IMR-90 (cell line): ENCODE measurements at regions not wholly inside any gene's neighbourhood (a gene's known extent, or its start where the extent isn't known, plus 50 kb on each side); places are given as distances from the start of the nearest gene placed in this dataset.

ENCODE experiments used
- ATAC-seq: fragments of 200-7000 bp; cut with Tn5 transposase; 2 replicates; pipeline ENCODE4 v1.9.1; 2020; ENCODE audit warnings: low read depth, mild to moderate bottlenecking, moderate library complexity
- BruUV-seq: library from RNA; stranded (reverse); fragments of 400-500 nt; replicated peaks from 2 replicates; lab custom pipeline; 2021; lab: Mats Ljungman, UMichigan
- CTCF ChIA-PET: fragments of 300-600 bp; formaldehyde crosslinking; extraction: SDS; loops from one replicate; lab custom pipeline; 2021; ENCODE audit warnings: antibody characterized with exemption; lab: Yijun Ruan, JAX
- POLR2A ChIA-PET: fragments of 300-600 bp; sonication (Branson Sonifier 250); formaldehyde crosslinking; loops from one replicate; lab custom pipeline; 2022; ENCODE audit warnings: antibody characterized with exemption; ENCODE audit not compliant: unreplicated experiment; lab: Charles Lee
- DNase-seq: peaks from one replicate; pipeline ENCODE4 v3.0.0; 2013
- H2AFZ ChIP-seq: replicated peaks from 2 replicates; pipeline ENCODE3; 2013; ENCODE audit warnings: low read length, mild to moderate bottlenecking; ENCODE audit not compliant: poor library complexity
- H2AK5ac ChIP-seq: 2 replicates; pipeline ENCODE4 v1.6.1; 2013; ENCODE audit warnings: low read depth, low read length, inconsistent platforms
- H2AK9ac ChIP-seq: replicated peaks from 2 replicates; pipeline ENCODE3; 2013; ENCODE audit warnings: mild to moderate bottlenecking, low read depth, low read length, moderate library complexity; ENCODE audit not compliant: poor library complexity
- H2BK120ac ChIP-seq: 2 replicates; pipeline ENCODE4 v1.6.1; 2013; ENCODE audit warnings: low read depth, low read length, inconsistent platforms
- H2BK15ac ChIP-seq: 3 replicates; pipeline ENCODE4 v1.6.1; 2013; ENCODE audit warnings: low read depth, low read length, inconsistent platforms
- H2BK20ac ChIP-seq: 2 replicates; pipeline ENCODE4 v1.6.1; 2013; ENCODE audit warnings: low read depth, mild to moderate bottlenecking, inconsistent platforms, low read length, moderate library complexity
- H2BK5ac ChIP-seq: 2 replicates; pipeline ENCODE4 v1.6.1; 2013; ENCODE audit warnings: mild to moderate bottlenecking, low read depth, low read length, inconsistent platforms; ENCODE audit not compliant: poor library complexity, severe bottlenecking
- H3K14ac ChIP-seq: replicated peaks from 2 replicates; pipeline ENCODE4 v1.6.1; 2013; ENCODE audit warnings: low read depth, low read length, inconsistent platforms
- H3K18ac ChIP-seq: 2 replicates; pipeline ENCODE4 v1.6.1; 2013; ENCODE audit warnings: low read depth, low read length, control low read depth
- H3K23ac ChIP-seq: 2 replicates; pipeline ENCODE4 v1.6.1; 2013; ENCODE audit warnings: low read depth, low read length, inconsistent platforms
- H3K27ac ChIP-seq: 2 replicates; pipeline ENCODE4 v1.5.1; 2013; ENCODE audit warnings: mild to moderate bottlenecking, control low read depth, low read length; ENCODE audit not compliant: insufficient read depth
- H3K27me3 ChIP-seq: 2 replicates; pipeline ENCODE4 v1.6.1; 2013; ENCODE audit warnings: low read length; ENCODE audit not compliant: control insufficient read depth, insufficient read depth
- H3K36me3 ChIP-seq: 2 replicates; pipeline ENCODE4 v1.6.1; 2013; ENCODE audit warnings: low read length, mixed read lengths; ENCODE audit not compliant: control insufficient read depth, insufficient read depth
- H3K4ac ChIP-seq: 2 replicates; pipeline ENCODE4 v1.6.1; 2013; ENCODE audit warnings: low read depth, low read length, inconsistent platforms
- H3K4me1 ChIP-seq: 2 replicates; pipeline ENCODE4 v1.6.1; 2013; ENCODE audit warnings: low read length, mixed read lengths; ENCODE audit not compliant: control insufficient read depth, insufficient read depth
- H3K4me2 ChIP-seq: 2 replicates; pipeline ENCODE4 v1.6.1; 2013; ENCODE audit warnings: low read depth, mild to moderate bottlenecking, control low read depth, low read length, moderate library complexity
- H3K4me3 ChIP-seq: 2 replicates; pipeline ENCODE4 v1.5.1; 2013; ENCODE audit warnings: low read depth, mild to moderate bottlenecking, control low read depth, low read length, moderate library complexity; ENCODE audit not compliant: insufficient read depth
- H3K56ac ChIP-seq: 2 replicates; pipeline ENCODE4 v1.6.1; 2013; ENCODE audit warnings: low read length, inconsistent platforms; ENCODE audit not compliant: insufficient read depth; ENCODE audit errors: extremely low read depth
- H3K79me1 ChIP-seq, 2 experiments: 2 replicates each; pipeline ENCODE4 v1.6.1; 2013; ENCODE audit warnings: low read length in 2 of 2, inconsistent platforms in 1 of 2, low read depth in 1 of 2
- H3K9ac ChIP-seq: 2 replicates; pipeline ENCODE4 v1.6.1; 2013; ENCODE audit warnings: low read depth, low read length, control low read depth
- H3K9me1 ChIP-seq: 2 replicates; pipeline ENCODE4 v1.6.1; 2013; ENCODE audit warnings: low read length, inconsistent platforms; ENCODE audit not compliant: insufficient read depth
- H3K9me3 ChIP-seq: 2 replicates; pipeline ENCODE4 v1.6.1; 2013; ENCODE audit warnings: low read length; ENCODE audit not compliant: control insufficient read depth, insufficient read depth
- H4K20me1 ChIP-seq: 2 replicates; pipeline ENCODE4 v1.6.1; 2013; ENCODE audit warnings: low read length, inconsistent platforms; ENCODE audit not compliant: insufficient read depth
- H4K5ac ChIP-seq: 2 replicates; pipeline ENCODE4 v1.6.1; 2013; ENCODE audit warnings: mild to moderate bottlenecking, low read depth, low read length, control low read depth
- H4K8ac ChIP-seq, 2 experiments: 2 replicates each; pipeline ENCODE4 v1.6.1; 2013; ENCODE audit warnings: low read depth in 2 of 2, low read length in 2 of 2, control low read depth in 1 of 2, inconsistent platforms in 1 of 2
- H4K91ac ChIP-seq: 2 replicates; pipeline ENCODE4 v1.6.1; 2013; ENCODE audit warnings: low read depth, low read length, inconsistent platforms; ENCODE audit not compliant: insufficient read depth
- BHLHE40 ChIP-seq: fragments of 150-350 bp; IDR thresholded peaks from 2 replicates; pipeline ENCODE4 v1.6.1; 2016; ENCODE audit warnings: mild to moderate bottlenecking, low read depth, low read length
- CEBPB ChIP-seq: IDR thresholded peaks from 2 replicates; pipeline ENCODE4 v1.6.1; 2012; ENCODE audit warnings: low read depth, low read length, improper control_type of control experiment
- CHD1 ChIP-seq: IDR thresholded peaks from 2 replicates; pipeline ENCODE4 v1.6.1; 2012; ENCODE audit warnings: low read depth, low read length, improper control_type of control experiment
- ELK1 ChIP-seq: fragments of 150-350 bp; IDR thresholded peaks from 2 replicates; pipeline ENCODE4 v1.6.1; 2016; ENCODE audit warnings: low read depth, mild to moderate bottlenecking, low read length, moderate library complexity, borderline replicate concordance
- FOS ChIP-seq: fragments of 150-350 bp; IDR thresholded peaks from 2 replicates; pipeline ENCODE4 v1.6.1; 2016; ENCODE audit warnings: low read depth, low read length
- MAFK ChIP-seq: IDR thresholded peaks from 2 replicates; pipeline ENCODE4 v1.6.1; 2012; ENCODE audit warnings: low read depth, low read length, improper control_type of control experiment
- MAZ ChIP-seq: IDR thresholded peaks from 2 replicates; pipeline ENCODE4 v1.6.1; 2012; ENCODE audit warnings: low read depth, mild to moderate bottlenecking, low read length, improper control_type of control experiment, moderate library complexity, borderline replicate concordance
- MXI1 ChIP-seq: IDR thresholded peaks from 2 replicates; pipeline ENCODE4 v1.6.1; 2012; ENCODE audit warnings: low read depth, mild to moderate bottlenecking, low read length, moderate library complexity, borderline replicate concordance
- NFE2L2 ChIP-seq: fragments of 150-350 bp; IDR thresholded peaks from 2 replicates; pipeline ENCODE4 v1.6.1; 2016; ENCODE audit warnings: low read depth, mild to moderate bottlenecking, low read length
- POLR2A ChIP-seq: IDR thresholded peaks from 2 replicates; pipeline ENCODE4 v1.6.1; 2012; ENCODE audit warnings: mild to moderate bottlenecking, low read depth, low read length
- RAD21 ChIP-seq: IDR thresholded peaks from 2 replicates; pipeline ENCODE4 v1.6.1; 2012; ENCODE audit warnings: low read length, improper control_type of control experiment
- RCOR1 ChIP-seq: IDR thresholded peaks from 2 replicates; pipeline ENCODE4 v1.6.1; 2012; ENCODE audit warnings: mild to moderate bottlenecking, low read length, improper control_type of control experiment; ENCODE audit not compliant: insufficient replicate concordance
- RFX5 ChIP-seq: IDR thresholded peaks from 2 replicates; pipeline ENCODE4 v1.8.0; 2012; ENCODE audit warnings: low read depth, mild to moderate bottlenecking, low read length, moderate library complexity
- SMC3 ChIP-seq: fragments of 150-350 bp; IDR thresholded peaks from 2 replicates; pipeline ENCODE4 v1.6.1; 2016; ENCODE audit warnings: low read depth, mild to moderate bottlenecking, antibody characterized with exemption, low read length, moderate library complexity
- WGBS, 2 experiments: methylation state at CpG; one replicate each; pipeline versions ENCODE4 v1.1.5 to v1.1.7; 2013; ENCODE audit warnings: missing lambda C conversion rate in 2 of 2; ENCODE audit not compliant: insufficient read length in 1 of 2; ENCODE audit errors: extremely low coverage in 2 of 2; 5-methylcytosine and 5-hydroxymethylcytosine counted together
- dilution Hi-C: fragments of 300-500 bp; cut with HindIII; formaldehyde crosslinking; loops from one replicate; pipeline ENCODE4 v1.14.3; 2018; ENCODE audit warnings: low sequenced_read_pairs; ENCODE audit not compliant: unreplicated experiment
- in situ Hi-C: fragments of 300-500 bp; cut with MboI; formaldehyde crosslinking; loops from 3 replicates; pipeline ENCODE4 v1.14.3; 2019; ENCODE audit warnings: low sequenced_read_pairs, inconsistent platforms, mixed read lengths
- intact Hi-C: fragments of 100-400 bp; cut with micrococcal nuclease; formaldehyde crosslinking; loops from 2 replicates; pipeline ENCODE4 v1.10.0; 2022
- TF ChIP-seq, protein P1 (sequence below): conservative IDR thresholded peaks from 2 replicates; pipeline ENCODE4 v1.5.1; 2012; ENCODE audit warnings: mild to moderate bottlenecking, low read depth, low read length, improper control_type of control experiment
- TF ChIP-seq, protein P2 (sequence below): fragments of 150-350 bp; IDR thresholded peaks from 2 replicates; pipeline ENCODE4 v1.6.1; 2017; ENCODE audit warnings: mild to moderate bottlenecking, antibody characterized with exemption, low read length, low read depth

GRCh38 chr4:117621673-117622072 is 412.6 kb upstream of the NDST3 start:
- Histone ChIP-seq H3K18ac (no peak overlapping the region), H3K27ac (no peak overlapping the region), H3K4me2 (no peak overlapping the region), H3K4me1 (no peaks in the 10 kb centered on the region), H3K4ac (no peak overlapping the region), H3K23ac (no peak overlapping the region), H3K79me1 (no peaks in the 10 kb centered on the region), H3K4me3 (no peak overlapping the region), H3K9me3 (no peaks in the 10 kb centered on the region), H4K91ac (no peak overlapping the region), H4K8ac (no peak overlapping the region), H2BK5ac (no peak overlapping the region), H4K20me1 (no peaks in the 10 kb centered on the region), H3K27me3 (no peaks in the 10 kb centered on the region), H3K9me1 (no peaks in the 10 kb centered on the region), H4K5ac (no peak overlapping the region), H2BK120ac (no peak overlapping the region), H3K36me3 (no peaks in the 10 kb centered on the region), H2AK9ac (no peak overlapping the region), H2BK15ac (no peak overlapping the region), H2BK20ac (no peak overlapping the region), H3K9ac (no peak overlapping the region), H2AK5ac (no peak overlapping the region), H3K14ac (no peak overlapping the region), H3K56ac (no peak overlapping the region), H2AFZ (no peak overlapping the region)
- no CpG with 5 or more reads among the region's 4 CpGs for WGBS, 2 experiments
- CTCF ChIA-PET = no interaction called here
- POLR2A ChIA-PET = no interaction called here
- in situ Hi-C loops = no loop called here
- dilution Hi-C loops = no loop called here
- DNase-seq (no peak), ATAC-seq (no peak)
- intact Hi-C loops = no loop called here
- TF ChIP-seq MXI1 (no peak), POLR2A (no peak), MAZ (no peak), BHLHE40 (no peak), SMC3 (no peak), NFE2L2 (no peak), ELK1 (no peak), RAD21 (no peak), FOS (no peak), RCOR1 (no peak), CEBPB (no peak), RFX5 (no peak), CHD1 (no peak), MAFK (no peak)
- TF ChIP-seq, protein P1, sequence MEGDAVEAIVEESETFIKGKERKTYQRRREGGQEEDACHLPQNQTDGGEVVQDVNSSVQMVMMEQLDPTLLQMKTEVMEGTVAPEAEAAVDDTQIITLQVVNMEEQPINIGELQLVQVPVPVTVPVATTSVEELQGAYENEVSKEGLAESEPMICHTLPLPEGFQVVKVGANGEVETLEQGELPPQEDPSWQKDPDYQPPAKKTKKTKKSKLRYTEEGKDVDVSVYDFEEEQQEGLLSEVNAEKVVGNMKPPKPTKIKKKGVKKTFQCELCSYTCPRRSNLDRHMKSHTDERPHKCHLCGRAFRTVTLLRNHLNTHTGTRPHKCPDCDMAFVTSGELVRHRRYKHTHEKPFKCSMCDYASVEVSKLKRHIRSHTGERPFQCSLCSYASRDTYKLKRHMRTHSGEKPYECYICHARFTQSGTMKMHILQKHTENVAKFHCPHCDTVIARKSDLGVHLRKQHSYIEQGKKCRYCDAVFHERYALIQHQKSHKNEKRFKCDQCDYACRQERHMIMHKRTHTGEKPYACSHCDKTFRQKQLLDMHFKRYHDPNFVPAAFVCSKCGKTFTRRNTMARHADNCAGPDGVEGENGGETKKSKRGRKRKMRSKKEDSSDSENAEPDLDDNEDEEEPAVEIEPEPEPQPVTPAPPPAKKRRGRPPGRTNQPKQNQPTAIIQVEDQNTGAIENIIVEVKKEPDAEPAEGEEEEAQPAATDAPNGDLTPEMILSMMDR = no peak
- TF ChIP-seq, protein P2, sequence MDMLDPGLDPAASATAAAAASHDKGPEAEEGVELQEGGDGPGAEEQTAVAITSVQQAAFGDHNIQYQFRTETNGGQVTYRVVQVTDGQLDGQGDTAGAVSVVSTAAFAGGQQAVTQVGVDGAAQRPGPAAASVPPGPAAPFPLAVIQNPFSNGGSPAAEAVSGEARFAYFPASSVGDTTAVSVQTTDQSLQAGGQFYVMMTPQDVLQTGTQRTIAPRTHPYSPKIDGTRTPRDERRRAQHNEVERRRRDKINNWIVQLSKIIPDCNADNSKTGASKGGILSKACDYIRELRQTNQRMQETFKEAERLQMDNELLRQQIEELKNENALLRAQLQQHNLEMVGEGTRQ = no peak
- BruUV-seq = no TSS peak
